Activated CD4-positive, alpha-beta T cell treated with anti-CD3 and anti-CD28 coated beads for 1 hour (primary cell): ENCODE measurements at regions not wholly inside any gene's neighbourhood (a gene's known extent, or its start where the extent isn't known, plus 50 kb on each side); places are given as distances from the start of the nearest gene placed in this dataset.

ENCODE experiments used
- DNase-seq: peaks from one replicate; pipeline ENCODE4 v3.0.0-alpha.2; 2020

- no peak for DNase-seq
Measured at GRCh38 chr18:2082676-2083075, 488.6 kb downstream of the METTL4 start.

GRCh38 chr18:2083691-2084090, 487.6 kb downstream of the METTL4 start:
- DNase-seq, result no peak

- no peak for DNase-seq
Measured at GRCh38 chr18:2086439-2086838, 484.9 kb downstream of the METTL4 start.

- DNase-seq, result no peak
Measured at GRCh38 chr18:2087877-2088673, 483.2 kb downstream of the METTL4 start.

DNA sequence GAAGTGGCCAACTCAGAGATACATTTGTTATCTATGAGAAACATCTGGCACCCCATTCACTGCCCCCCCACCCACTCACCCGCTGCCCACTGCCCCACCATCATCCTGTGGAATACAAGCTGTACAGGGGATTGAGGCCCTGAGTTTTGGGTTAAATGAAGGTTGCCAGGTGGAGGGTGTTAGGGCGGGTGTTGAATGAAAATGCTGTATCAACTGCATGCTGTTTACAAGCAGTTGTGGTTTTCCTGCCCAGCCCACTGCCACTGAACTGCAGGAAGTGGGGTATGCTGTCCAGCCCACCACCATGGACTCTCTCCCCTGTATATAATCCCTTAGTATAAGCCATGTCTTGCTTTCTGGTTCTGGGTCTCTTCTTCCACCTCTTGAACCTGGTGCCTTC, 481.9 kb downstream of the METTL4 start:
- no peak for DNase-seq

DNA sequence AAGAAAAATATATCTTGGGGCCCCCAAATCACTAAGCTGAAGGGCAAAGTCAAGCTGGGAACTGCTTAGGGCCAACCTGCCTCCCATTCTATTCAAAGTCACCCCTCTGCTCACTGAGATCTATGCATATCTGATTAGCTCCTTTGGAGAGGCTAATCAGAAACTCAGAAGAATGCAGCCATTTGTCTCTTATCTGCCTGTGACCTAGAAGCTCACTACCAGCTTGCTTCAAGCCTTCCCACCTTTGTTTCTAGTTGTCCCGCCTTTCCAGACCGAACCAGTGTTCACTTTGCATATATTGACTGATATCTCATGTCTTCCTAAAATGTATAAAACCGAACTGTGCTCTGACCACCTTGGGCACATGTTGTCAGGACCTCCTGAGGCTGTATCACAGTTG, 479.4 kb downstream of the METTL4 start:
- DNase-seq, result no peak

DNA sequence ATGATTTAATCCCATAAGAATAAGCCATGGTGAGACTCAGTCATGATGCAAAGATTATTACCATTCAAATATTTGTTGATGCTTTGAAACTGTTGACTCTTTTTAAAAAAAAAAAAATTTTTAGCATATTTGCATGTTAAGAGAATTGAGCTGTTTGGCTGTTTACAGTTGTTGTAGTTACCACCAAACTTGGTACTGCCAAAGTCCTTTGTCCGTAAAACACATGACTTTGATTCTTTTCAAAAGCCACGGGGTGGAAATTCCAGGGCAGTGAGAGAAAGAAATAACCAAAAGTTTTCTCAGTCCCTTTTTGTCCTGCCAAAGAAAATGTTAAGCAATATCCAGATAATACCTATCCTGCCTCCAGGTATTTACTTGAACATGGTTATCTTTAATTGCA, 474.8 kb downstream of the METTL4 start:
- DNase-seq, result no peak

DNA sequence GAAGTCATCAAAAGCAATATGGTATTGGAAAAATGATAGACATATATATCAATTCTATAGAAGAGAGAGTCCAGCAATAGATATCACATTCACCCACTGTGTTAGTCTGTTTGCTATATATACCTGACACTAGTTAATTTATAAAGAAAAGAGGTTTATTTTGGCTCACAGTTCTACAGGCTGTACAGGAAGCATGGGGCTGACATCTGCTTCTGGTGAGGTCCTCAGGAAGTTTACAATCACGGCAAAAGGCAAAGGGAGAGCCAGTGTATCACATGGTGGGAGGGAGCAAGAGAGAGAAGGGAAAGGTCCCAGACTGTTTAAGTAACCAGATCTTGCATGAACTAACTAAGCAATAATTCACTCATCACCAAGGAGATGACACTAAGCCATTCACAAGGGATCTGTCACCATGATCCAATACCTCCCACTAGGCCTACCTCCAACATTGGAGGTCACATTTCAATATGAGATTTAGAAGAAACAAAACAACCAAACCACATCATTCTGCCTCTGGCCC, 470.6 kb downstream of the METTL4 start:
- no peak for DNase-seq

- DNase-seq, result no peak
Measured at GRCh38 chr18:2102022-2102421, 469.3 kb downstream of the METTL4 start.

- no peak for DNase-seq
Measured at GRCh38 chr18:2103299-2103698, 468.0 kb downstream of the METTL4 start.

DNA sequence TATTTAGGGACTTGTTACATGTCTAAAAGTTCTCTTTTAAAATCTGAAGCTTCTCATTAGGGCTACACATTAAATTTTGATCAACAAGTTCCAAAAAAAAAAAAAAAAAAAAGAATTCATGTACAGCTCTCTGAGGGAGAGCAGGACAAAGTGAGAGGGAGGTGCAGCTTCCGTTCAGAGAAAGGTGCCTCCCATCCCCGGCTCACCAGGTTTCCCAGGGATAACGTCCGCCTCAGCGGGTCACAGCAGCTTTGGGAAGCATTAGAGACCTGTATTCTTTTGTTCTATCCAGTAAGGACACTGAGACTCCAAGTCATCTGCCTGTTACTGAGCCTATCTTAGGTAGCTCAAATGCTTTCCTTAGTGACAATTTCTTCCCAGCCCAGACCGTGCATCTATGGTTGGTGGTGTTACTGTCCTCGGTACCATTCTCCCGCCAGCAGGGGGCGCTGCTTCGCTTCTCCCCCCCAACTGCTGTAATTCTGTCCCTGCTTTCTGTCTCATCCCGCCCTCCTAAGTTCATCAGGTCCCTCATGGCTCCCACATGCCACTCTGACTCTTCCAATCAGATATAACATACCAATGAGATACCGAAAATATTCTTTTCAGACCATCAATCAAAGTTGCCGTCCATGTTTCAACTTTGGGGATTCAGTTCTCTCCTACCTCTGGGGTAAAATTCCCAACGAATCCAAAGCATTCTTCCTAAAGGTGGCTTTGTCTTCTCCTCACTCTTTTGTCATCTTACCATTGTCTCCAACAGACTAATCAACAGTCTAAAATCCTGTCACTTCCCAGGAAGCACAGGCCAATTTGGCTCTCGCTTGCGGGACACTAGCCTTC, 466.5 kb downstream of the METTL4 start:
- no peak for DNase-seq

GRCh38 chr18:2108591-2108990, 462.7 kb downstream of the METTL4 start:
- no peak for DNase-seq

DNA sequence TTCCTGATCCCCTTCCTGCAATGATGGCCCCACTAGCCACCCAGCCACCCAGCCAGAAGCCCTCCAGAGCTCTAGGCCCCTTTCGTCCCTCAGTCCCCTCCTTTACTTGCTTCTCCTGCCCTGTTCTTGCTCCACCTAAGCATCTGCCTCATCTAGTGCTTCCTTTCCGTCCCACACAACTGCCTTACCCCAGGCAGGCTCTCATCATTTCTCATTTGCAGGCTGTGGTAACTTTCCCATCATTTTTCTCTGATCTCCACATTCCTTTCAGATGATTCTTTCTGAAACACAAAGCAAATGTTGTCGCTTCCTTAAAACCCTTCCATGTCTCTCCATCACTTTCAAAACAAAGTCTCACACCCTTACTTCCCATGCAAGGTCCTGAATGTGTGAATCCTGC, 459.8 kb downstream of the METTL4 start:
- no peak for DNase-seq

DNA sequence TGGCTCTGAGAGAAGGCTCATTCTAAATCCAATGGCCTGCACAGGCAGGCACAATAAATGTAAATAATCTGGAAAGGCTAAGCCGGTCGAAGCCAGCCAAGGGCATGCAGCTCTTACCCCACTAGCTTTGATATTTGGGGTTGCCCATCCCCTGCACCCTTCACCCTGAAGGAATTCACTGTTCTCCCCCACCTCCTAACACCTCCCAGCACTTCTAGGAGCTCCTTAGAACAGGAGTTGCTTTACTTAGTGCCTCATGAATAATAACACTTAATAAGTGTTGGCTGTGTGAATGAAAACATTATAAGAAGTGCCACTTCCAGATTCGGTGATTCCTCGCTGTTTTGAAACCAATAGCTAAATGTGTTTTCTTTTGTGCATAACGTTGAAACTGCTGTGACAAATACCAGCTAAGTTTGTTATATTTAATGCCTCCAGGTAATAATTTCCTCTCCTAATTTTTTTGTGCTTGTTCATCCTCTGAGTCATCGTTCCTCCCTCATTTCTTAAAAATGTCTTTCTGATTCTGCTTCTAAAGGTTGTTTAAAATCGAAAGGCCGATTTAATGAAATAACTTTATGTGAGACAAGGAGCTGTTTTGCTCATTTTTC, 458.8 kb downstream of the METTL4 start:
- DNase-seq, result no peak

DNA sequence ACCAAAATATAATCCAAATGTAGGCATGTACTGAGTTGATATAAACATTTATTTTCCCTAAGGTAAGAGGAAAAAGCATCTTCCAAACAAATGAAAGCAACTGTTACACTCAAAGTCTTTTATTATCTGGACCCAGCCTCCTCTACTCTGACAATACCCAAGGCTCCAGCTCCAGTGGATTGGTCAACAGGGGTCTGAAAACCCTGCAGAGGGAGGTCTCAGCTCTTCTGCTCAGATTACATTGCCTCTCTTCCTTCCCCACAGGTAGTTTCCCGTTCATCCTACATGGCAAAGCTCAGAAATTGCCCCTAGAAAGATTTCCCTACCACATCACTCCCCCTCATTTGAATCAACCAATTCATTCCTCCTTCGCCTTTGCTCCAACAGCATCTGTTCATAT, 457.0 kb downstream of the METTL4 start:
- DNase-seq, result no peak

DNA sequence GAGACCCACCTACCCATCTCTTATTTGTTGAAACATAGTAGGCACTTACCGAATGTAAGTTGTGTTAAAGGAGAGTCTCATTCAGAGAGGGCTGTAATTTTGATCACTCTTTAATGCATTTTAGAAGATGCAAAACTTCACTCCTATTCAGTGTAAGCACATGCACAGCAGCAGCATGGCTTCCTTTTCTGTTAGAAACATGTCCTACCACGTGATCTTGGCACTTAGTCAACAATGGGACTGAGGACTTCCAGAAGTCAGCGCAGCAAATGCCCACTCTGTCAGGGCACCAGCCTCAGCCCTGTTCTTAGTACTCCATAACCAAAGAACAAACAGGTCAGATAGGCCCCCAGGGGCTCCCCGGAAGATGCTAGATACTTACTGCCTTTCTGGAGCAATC, 456.5 kb downstream of the METTL4 start:
- DNase-seq, result no peak

- DNase-seq, result no peak
Measured at GRCh38 chr18:2121224-2121623, 450.1 kb downstream of the METTL4 start.

- no peak for DNase-seq
Measured at GRCh38 chr18:2123077-2123476, 448.2 kb downstream of the METTL4 start.

DNA sequence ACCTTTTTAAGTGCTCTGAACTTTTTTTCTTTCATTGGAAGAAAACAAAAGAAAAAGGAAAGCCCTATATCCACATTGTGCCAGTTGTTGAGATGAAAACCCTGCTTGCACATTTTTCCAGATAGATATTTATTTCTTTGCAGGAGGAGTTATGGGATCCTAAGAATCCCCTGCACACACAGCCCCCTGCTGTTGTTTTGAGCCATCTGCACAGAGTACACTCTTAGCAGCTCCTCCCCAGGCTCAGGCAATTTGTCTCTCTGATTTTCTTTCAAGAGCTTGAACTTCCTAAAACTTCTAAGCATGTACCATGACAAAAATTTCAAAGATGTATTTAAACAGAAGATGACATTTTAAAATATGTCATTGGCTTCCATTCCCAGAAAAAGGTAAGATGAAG, 436.9 kb downstream of the METTL4 start:
- no peak for DNase-seq

DNA sequence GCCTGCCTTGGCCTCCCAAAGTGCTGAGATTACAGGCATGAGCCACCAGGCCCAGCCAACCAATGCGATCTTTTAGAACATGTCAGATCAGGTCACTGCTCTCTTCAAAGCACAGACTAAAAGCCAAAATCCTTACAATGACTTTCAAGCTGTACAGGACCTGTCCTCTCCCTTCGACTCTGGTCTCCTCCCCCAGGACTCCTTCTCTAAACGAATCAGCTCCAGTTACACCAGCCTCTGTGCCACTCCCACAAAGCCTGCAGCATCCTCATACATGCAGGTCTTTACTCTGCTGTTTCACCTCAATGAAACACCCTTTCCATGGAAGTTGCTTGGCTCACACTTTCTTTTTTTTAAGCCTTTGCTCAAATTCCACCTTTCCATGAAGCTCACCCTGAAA, 436.0 kb downstream of the METTL4 start:
- no peak for DNase-seq

DNA sequence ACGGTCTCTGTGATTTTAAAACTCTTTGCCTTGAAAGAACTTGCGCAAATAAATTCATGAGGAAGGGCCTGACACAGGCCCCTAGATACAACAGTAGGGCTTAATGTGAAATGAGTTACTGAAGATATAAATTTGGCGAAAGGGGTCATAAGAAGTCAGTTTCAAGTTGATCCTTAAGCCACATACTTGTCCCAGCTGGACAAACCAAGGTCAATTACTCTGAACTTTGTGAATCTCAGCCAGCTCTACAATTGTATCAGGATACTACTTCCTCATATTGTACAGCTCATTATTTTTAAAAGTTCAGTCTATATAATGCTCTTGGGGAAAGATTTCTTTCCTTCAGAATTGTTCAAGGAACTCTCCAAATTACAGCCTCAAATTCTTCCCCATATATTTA, 432.8 kb downstream of the METTL4 start:
- no peak for DNase-seq

GRCh38 chr18:2139691-2140090, 431.6 kb downstream of the METTL4 start:
- DNase-seq, result no peak

GRCh38 chr18:2143636-2144035, 427.7 kb downstream of the METTL4 start:
- DNase-seq, result no peak

GRCh38 chr18:2144811-2145210, 426.5 kb downstream of the METTL4 start:
- no peak for DNase-seq
